PC-9 (cell line): ENCODE measurements at regions not wholly inside any gene's neighbourhood (a gene's known extent, or its start where the extent isn't known, plus 50 kb on each side); places are given as distances from the start of the nearest gene placed in this dataset.

Source experiments
- CTCF ChIP-seq: fragments of 200-600 bp; sonication (generic); conservative IDR thresholded peaks from 2 replicates; pipeline ENCODE4 v1.6.1; 2017; ENCODE audit warnings: mixed run types, antibody characterized with exemption, mild to moderate bottlenecking, moderate library complexity
- EZH2 ChIP-seq: fragments of 200-600 bp; sonication (generic); IDR thresholded peaks from 2 replicates; pipeline ENCODE4 v1.8.0; 2017; ENCODE audit warnings: antibody characterized with exemption, low read depth

GRCh38 chr3:8276506-8276905 is 225.1 kb upstream of the LMCD1 start:
- TF ChIP-seq CTCF (no peak), EZH2 (no peak)
